Epithelial cell of prostate (primary cell): ENCODE measurements at regions not wholly inside any gene's neighbourhood (a gene's known extent, or its start where the extent isn't known, plus 50 kb on each side); places are given as distances from the start of the nearest gene placed in this dataset.
A peak's percentile ranks its signal among the peaks of the same experiment; 100 is the strongest.

Experiments
- DNase-seq: peaks from one replicate; pipeline ENCODE4 v3.0.0-alpha.2; 2011; ENCODE audit warnings: low read depth, low spot score
- H3K27ac ChIP-seq: fragments of 450-650 bp; 2 replicates; pipeline ENCODE4 v1.5.1; 2017; ENCODE audit warnings: mild to moderate bottlenecking

GRCh38 chr20:1721687-1722512 lies 64.3 kb upstream of the SIRPG start:
- no peak overlapping the region for H3K27ac ChIP-seq
- no peak for DNase-seq

GRCh38 chr20:1720845-1721475 lies 63.4 kb upstream of the SIRPG start:
- no peak for DNase-seq
- no peak overlapping the region for H3K27ac ChIP-seq

GRCh38 chr20:1720226-1720625 lies 62.6 kb upstream of the SIRPG start:
- no peak for DNase-seq

GRCh38 chr20:1718604-1719384 lies 61.2 kb upstream of the SIRPG start:
- peak overlapping the region; percentile 28 for H3K27ac ChIP-seq
- peak; percentile 94 for DNase-seq

More at GRCh38 chr20:1720226-1720625, 62.6 kb upstream of the SIRPG start:
- H3K27ac ChIP-seq = no peak overlapping the region

- H3K27ac ChIP-seq = no peak overlapping the region
- no peak for DNase-seq
Measured at GRCh38 chr20:1712634-1713624, 55.4 kb upstream of the SIRPG start.

- DNase-seq = no peak
- no peak overlapping the region for H3K27ac ChIP-seq
Measured at GRCh38 chr20:1711826-1712601, 54.4 kb upstream of the SIRPG start.

GRCh38 chr20:1711266-1711665 lies 53.7 kb upstream of the SIRPG start:
- H3K27ac ChIP-seq = no peak overlapping the region
- DNase-seq = no peak

- H3K27ac ChIP-seq = no peak overlapping the region
- no peak for DNase-seq
Measured at GRCh38 chr20:1710484-1710883, 52.9 kb upstream of the SIRPG start.

- DNase-seq = no peak
- H3K27ac ChIP-seq = no peak overlapping the region
Measured at GRCh38 chr20:1707588-1708449, 50.2 kb upstream of the SIRPG start.
